Peyer's patch (tissue), 4 donors: ENCODE measurements at regions not wholly inside any gene's neighbourhood (a gene's known extent, or its start where the extent isn't known, plus 50 kb on each side); places are given as distances from the start of the nearest gene placed in this dataset.
"Not testable (repeated sequence)": the region's sequence is repeated elsewhere in the genome, so short reads cannot be mapped to it uniquely, and the experiment has no call there.

Experiments
- DNase-seq, 3 donors: peaks; one replicate each; pipeline ENCODE4 v3.0.0-alpha.2; 2017 to 2019
- H3K27ac ChIP-seq, 4 donors: fragments of 200-600 bp; sonication (generic); one replicate each; pipeline ENCODE4 v1.5.1; 2016 to 2019
- H3K27me3 ChIP-seq, 2 donors: fragments of 200-600 bp; sonication (generic); one replicate each; pipeline ENCODE4 v1.5.1; 2019
- H3K36me3 ChIP-seq, 3 donors: fragments of 200-600 bp; sonication (generic); one replicate each; pipeline ENCODE4 v1.5.1; 2016 to 2019
- H3K4me1 ChIP-seq, 4 donors: fragments of 200-600 bp; sonication (generic); one replicate each; pipeline ENCODE4 v1.5.1; 2016 to 2019
- H3K4me3 ChIP-seq, 4 donors: fragments of 200-600 bp; sonication (generic); 1 replicate in 3 of 4; 2 replicates in 1 of 4; pipeline ENCODE4 v1.5.1; 2016 to 2019; ENCODE audit warnings: mild to moderate bottlenecking in 1 of 4
- H3K9me3 ChIP-seq, 4 donors: fragments of 200-600 bp; sonication (generic); one replicate each; pipeline ENCODE4 v1.5.1; 2016 to 2019; ENCODE audit warnings: mild to moderate bottlenecking in 1 of 4
- CTCF ChIP-seq, 6 experiments: fragments of 450-650 bp in 4 of 6; fragments of 200-600 bp in 2 of 6; sonication (generic) in 1 of 6; IDR thresholded peaks; one replicate each; pipeline ENCODE4 v1.5.1; 2017 to 2019; ENCODE audit warnings: antibody characterized with exemption in 6 of 6, mild to moderate bottlenecking in 3 of 6, moderate library complexity in 1 of 6
- POLR2A ChIP-seq, 2 donors: fragments of 450-650 bp; IDR thresholded peaks; one replicate each; pipeline ENCODE4 v1.5.1; 2017; ENCODE audit warnings: antibody characterized with exemption in 2 of 2, mild to moderate bottlenecking in 2 of 2, moderate library complexity in 2 of 2

- Histone ChIP-seq H3K36me3 (no peaks in the 10 kb centered on the region), H3K27ac (no peak overlapping the region), H3K27me3 (no peaks in the 10 kb centered on the region), H3K9me3 (no peaks in the 10 kb centered on the region), H3K4me3 (no peak overlapping the region), H3K4me1 (no peaks in the 10 kb centered on the region)
- no peak for DNase-seq
- TF ChIP-seq POLR2A (IDR thresholded peaks at IDR 0.05), result no peak
- TF ChIP-seq CTCF (IDR thresholded peaks at IDR 0.05), result no peak
Observed at GRCh38 chr2:390959-391358, 103.1 kb upstream of the ALKAL2 start.

GRCh38 chr2:389985-390384 lies 102.1 kb upstream of the ALKAL2 start:
- H3K36me3 ChIP-seq, H3K4me1 ChIP-seq, H3K4me3 ChIP-seq, DNase-seq, H3K27ac ChIP-seq, H3K27me3 ChIP-seq, H3K9me3 ChIP-seq: not testable (repeated sequence)

- H3K36me3 ChIP-seq, H3K9me3 ChIP-seq, DNase-seq, H3K4me3 ChIP-seq, H3K27ac ChIP-seq, H3K27me3 ChIP-seq, H3K4me1 ChIP-seq: not testable (repeated sequence)
Observed at GRCh38 chr2:388752-389151, 100.9 kb upstream of the ALKAL2 start.

GRCh38 chr2:387980-388421 lies 100.1 kb upstream of the ALKAL2 start:
- H3K4me3 ChIP-seq, result no peak overlapping the region
- no peaks in the 10 kb centered on the region for H3K4me1 ChIP-seq
- H3K27ac ChIP-seq, result no peak overlapping the region
- no peak for TF ChIP-seq POLR2A (IDR thresholded peaks at IDR 0.05)
- TF ChIP-seq CTCF (IDR thresholded peaks at IDR 0.05), result no peak
- H3K36me3 ChIP-seq, result no peaks in the 10 kb centered on the region
- DNase-seq, result no peak
- no peaks in the 10 kb centered on the region for H3K9me3 ChIP-seq
- H3K27me3 ChIP-seq, result no peaks in the 10 kb centered on the region

- no peak for DNase-seq
- TF ChIP-seq POLR2A (IDR thresholded peaks at IDR 0.05), result no peak
- TF ChIP-seq CTCF (IDR thresholded peaks at IDR 0.05), result no peak
- Histone ChIP-seq H3K4me3 (no peak overlapping the region), H3K27ac (no peak overlapping the region), H3K27me3 (no peaks in the 10 kb centered on the region), H3K9me3 (no peaks in the 10 kb centered on the region), H3K4me1 (no peaks in the 10 kb centered on the region), H3K36me3 (no peaks in the 10 kb centered on the region)
Observed at GRCh38 chr2:386406-387103, 98.7 kb upstream of the ALKAL2 start.

- H3K4me3 ChIP-seq, result no peak overlapping the region
- H3K27me3 ChIP-seq, result no peaks in the 10 kb centered on the region
- H3K27ac ChIP-seq, result no peak overlapping the region
- DNase-seq, result no peak
- H3K36me3 ChIP-seq, result no peaks in the 10 kb centered on the region
- H3K4me1 ChIP-seq, result no peaks in the 10 kb centered on the region
- no peak for TF ChIP-seq POLR2A (IDR thresholded peaks at IDR 0.05)
- no peak for TF ChIP-seq CTCF (IDR thresholded peaks at IDR 0.05)
- no peaks in the 10 kb centered on the region for H3K9me3 ChIP-seq
Observed at GRCh38 chr2:385785-386184, 97.9 kb upstream of the ALKAL2 start.

GRCh38 chr2:385061-385460 lies 97.2 kb upstream of the ALKAL2 start:
- Histone ChIP-seq H3K4me3 (no peak overlapping the region), H3K36me3 (no peaks in the 10 kb centered on the region), H3K9me3 (no peaks in the 10 kb centered on the region), H3K27me3 (no peaks in the 10 kb centered on the region), H3K4me1 (no peaks in the 10 kb centered on the region), H3K27ac (no peak overlapping the region)
- DNase-seq, result no peak
- no peak for TF ChIP-seq CTCF (IDR thresholded peaks at IDR 0.05)
- TF ChIP-seq POLR2A (IDR thresholded peaks at IDR 0.05), result no peak
